ENCODE measurements at regions not wholly inside any gene's neighbourhood (a gene's known extent, or its start where the extent isn't known, plus 50 kb on each side); places are given as distances from the start of the nearest gene placed in this dataset.

- TF ChIP-seq CTCF (IDR thresholded peaks at IDR 0.05; ENCODE audit: low read depth, low read length, missing input control): no peak
- TF ChIP-seq JUND (IDR thresholded peaks at IDR 0.05): no peak
- no peak for TF ChIP-seq ATF3 (IDR thresholded peaks at IDR 0.05)
- TF ChIP-seq RXRA (IDR thresholded peaks at IDR 0.05): no peak
- no peak for TF ChIP-seq HNF4A (conservative IDR thresholded peaks at IDR 0.05)
- TF ChIP-seq FOXA1 (IDR thresholded peaks at IDR 0.05): no peak
- no peak for TF ChIP-seq GABPA (IDR thresholded peaks at IDR 0.05 in 1 of 2, conservative IDR thresholded peaks at IDR 0.05 in 1 of 2)
- TF ChIP-seq REST (IDR thresholded peaks at IDR 0.05): no peak
- TF ChIP-seq HNF4G (IDR thresholded peaks at IDR 0.05): no peak
- no peak for TF ChIP-seq YY1 (IDR thresholded peaks at IDR 0.05)
- no peak for TF ChIP-seq SP1 (IDR thresholded peaks at IDR 0.05)
- no peak for TF ChIP-seq NR2F2 (IDR thresholded peaks at IDR 0.05)
- no peak for TF ChIP-seq EGR1 (IDR thresholded peaks at IDR 0.05; ENCODE audit: low read depth in 2 of 2)
- no peak for TF ChIP-seq MAX (IDR thresholded peaks at IDR 0.05)
These were observed 91.1 kb upstream of the NDUFV2 start for GRCh38 chr18:9011431-9011830.
